ENCODE measurements at regions not wholly inside any gene's neighbourhood (a gene's known extent, or its start where the extent isn't known, plus 50 kb on each side); places are given as distances from the start of the nearest gene placed in this dataset.
"Not testable (repeated sequence)": the region's sequence is repeated elsewhere in the genome, so short reads cannot be mapped to it uniquely, and the experiment has no call there.

DNA sequence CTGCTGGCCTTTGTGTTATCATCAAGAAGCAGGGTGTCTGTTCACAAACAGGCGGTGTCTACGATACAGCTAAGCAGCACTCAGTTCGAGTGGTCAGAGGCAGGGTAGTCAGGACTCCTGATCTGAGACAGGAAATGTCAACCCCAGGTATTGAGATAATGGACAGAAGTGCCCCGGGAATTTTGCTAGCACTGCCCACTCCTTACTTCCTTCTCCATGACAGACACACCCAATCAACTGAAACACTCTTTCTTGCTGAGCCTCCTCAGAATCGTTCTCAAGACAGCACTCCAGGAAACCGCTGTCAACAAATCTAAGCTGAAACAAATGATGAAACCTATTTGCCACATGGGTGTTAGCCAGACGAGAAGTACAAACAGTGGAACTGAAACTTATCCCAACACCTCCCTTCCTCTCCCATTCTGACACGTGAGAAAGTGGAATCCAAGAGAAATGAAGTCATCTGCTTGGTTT, 109.3 kb downstream of the GTF2IRD2B start:
- DNase-seq (ENCODE audit: low read depth in 3 of 3): not testable (repeated sequence)

DNA sequence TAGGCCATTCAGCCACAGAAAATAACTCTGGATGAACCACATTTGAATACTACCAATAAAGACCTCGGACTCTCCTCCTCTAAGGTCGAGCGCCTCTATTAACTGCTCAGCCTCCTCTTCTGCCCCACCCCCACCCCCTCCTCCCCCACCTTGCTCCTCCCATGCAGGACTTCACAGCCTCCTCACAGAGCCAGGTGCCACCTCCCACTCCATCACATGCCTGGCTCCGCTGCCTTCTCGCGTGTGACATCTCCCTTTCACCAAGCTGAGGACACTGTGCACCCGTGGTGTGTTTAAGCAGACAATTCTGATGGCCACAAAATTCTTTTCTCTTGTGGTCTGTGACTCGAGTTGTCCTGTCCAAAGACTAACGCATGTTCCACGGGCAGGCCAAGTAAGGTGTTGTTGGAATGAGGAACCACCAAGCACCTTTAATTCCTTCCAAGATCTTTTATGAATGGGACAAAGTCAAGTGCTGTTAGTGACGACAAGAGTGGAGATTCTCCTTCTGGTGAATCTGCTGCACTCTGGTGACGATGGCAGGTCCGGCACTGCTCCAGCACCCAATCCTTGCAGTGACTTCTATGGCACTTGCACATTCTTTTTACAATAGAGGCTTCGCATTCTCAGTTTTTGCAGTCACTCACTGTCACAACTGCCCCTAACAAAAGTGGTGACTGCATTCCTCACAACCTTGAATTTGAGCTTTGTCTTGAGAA, 113.1 kb downstream of the GTF2IRD2B start:
- DNase-seq (ENCODE audit: low read depth in 3 of 3): not testable (repeated sequence)

DNA sequence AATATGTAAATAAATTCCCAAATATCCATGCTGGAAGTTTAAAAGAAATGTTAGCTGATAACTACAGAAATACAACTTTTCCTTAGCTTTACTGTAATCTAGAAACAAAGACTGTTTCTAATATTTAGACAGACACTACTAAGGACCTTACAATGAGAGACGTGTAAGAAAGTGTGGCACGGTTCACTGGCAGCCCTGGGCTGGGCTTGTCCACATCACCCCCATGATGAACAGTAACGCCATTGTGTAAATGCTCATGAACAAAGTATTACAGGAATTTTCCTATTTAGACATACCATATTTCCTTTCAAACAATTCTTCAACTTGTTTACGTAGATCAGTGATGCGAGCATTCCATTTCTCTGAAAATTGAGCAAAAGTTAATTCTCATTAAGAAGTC, 123.1 kb downstream of the GTF2IRD2B start:
- DNase-seq (ENCODE audit: low read depth in 3 of 3): not testable (repeated sequence)

DNA sequence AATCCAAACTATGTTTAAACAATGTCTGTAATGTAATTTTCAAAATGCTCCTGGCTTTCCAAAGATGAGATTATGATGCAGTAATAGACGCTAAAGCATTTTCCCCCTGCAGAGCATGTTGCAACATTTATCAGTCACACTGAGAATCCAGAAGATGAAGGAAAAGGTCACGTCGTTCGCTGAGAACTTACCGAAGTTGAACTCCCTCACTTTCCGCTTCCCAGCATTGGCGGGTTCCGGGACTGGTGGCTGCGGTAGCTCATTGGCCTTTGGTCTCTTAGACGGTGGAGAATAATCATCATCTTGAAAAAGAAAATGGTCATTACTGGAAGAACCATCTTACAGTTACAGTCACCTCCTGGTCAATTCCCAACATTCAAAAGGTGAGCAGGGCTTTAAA, 124.6 kb downstream of the GTF2IRD2B start:
- not testable (repeated sequence) for DNase-seq (ENCODE audit: low read depth in 3 of 3)

DNA sequence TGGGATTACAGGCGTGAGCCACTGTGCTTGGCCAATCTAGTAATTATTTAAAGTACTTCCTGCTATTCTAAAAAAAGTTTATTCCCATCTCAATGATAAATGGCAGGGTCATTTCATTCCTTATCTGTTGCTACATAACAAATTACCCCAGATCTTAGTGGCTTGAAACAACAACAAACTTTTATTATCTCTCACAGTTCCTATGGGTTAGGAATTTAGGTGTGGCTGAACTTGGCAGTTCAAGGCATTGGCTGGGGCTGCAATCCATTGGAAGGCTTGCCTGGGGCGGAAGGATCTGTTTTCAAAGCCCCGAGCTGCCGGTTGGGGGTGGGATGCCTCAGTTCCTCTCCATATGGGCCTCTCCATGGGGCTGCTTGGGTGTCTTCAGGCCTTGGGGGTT, 133.7 kb downstream of the GTF2IRD2B start:
- DNase-seq (ENCODE audit: low read depth in 3 of 3): not testable (repeated sequence)

DNA sequence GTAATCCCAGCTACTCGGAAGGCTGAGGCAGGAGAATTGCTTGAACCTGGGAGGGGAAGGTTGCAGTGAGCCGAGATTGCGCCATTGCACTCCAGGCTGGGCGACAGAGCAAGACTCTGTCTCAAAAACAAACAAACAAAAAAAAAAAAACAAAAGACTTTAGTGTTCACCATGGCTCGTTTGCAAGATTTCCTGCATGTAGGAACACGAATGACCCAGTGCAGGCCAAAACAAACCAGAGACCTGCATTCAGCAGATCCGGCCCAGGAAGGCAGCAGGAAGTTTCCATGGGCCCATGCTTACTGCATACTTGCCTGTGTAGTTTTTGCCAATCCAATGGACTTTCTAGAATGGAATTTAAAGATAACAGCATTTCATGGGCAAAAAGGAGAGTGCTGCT, 137.2 kb downstream of the GTF2IRD2B start:
- not testable (repeated sequence) for DNase-seq (ENCODE audit: low read depth in 3 of 3)

DNA sequence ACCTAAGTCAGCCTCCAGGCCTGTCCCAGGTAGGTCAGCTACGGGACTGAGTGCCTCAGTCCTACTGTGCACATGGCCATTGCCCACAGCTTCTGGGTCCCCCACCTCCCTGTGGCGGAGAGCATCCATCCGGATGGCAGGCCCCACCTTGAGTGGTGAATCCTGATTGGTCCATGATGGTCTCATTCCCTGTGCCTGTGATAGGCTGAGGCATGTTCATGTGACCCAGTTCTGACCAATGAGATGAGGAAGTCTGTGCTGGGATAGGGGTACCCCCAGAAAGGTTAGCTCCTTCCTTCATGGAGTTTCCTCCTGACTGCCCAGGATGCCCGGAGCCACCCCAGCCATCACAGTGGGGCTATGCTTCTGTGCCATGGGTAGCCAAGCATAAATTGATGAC, 138.2 kb downstream of the GTF2IRD2B start:
- DNase-seq (ENCODE audit: low read depth in 3 of 3): not testable (repeated sequence)

DNA sequence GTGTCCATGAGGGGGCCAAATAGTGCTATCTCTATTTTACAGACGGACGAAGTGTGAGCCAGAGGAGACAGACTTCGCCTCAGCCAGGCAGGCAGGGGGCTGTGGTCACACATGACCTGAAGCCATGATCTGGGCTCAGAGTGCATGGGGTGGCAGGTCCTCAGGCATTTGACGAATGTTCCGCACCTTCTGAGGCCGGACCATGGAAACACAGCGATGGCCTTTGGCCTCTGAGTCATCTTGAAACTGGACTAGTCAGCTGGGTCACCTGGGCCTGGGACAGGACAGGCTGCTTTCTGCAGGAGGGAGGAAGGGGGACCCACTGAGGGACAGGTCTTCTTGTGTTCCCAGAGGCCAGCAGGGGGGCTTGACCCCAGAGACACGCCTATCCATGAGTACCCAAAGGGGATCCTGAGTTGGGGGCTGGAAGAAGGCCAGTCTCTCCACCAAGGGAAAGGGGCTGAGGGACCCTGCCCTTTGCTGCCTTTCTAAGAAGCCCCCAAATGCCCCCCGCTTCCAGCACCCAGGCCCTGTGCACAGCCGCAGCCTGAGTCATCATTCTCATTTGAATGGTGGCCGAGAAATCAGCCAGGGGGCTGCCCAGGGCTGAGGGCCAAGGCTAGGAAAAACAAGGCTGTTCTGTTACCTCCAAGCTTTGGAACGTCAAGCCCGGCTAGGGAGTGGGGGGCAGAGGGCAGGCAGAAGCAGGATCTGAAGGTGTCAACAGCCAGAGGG, 142.9 kb downstream of the GTF2IRD2B start:
- not testable (repeated sequence) for DNase-seq (ENCODE audit: low read depth in 3 of 3)

DNA sequence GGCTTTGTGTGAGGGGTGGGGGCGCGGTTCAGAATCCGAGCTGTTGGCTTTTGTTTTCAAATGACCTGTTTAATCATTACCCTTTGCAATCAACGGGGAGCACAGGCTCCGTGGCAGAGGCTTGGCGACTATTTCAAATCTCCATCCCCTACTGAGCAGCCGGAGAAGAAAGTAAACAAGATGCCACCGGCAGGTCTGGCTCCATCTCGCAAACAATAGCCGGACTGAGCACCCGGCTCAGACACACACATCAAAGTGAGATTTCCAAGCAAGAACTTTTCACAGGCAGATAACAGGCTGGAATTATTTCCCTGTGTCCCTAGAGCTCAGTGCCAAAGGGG, 143.4 kb downstream of the GTF2IRD2B start:
- not testable (repeated sequence) for DNase-seq (ENCODE audit: low read depth in 3 of 3)

DNA sequence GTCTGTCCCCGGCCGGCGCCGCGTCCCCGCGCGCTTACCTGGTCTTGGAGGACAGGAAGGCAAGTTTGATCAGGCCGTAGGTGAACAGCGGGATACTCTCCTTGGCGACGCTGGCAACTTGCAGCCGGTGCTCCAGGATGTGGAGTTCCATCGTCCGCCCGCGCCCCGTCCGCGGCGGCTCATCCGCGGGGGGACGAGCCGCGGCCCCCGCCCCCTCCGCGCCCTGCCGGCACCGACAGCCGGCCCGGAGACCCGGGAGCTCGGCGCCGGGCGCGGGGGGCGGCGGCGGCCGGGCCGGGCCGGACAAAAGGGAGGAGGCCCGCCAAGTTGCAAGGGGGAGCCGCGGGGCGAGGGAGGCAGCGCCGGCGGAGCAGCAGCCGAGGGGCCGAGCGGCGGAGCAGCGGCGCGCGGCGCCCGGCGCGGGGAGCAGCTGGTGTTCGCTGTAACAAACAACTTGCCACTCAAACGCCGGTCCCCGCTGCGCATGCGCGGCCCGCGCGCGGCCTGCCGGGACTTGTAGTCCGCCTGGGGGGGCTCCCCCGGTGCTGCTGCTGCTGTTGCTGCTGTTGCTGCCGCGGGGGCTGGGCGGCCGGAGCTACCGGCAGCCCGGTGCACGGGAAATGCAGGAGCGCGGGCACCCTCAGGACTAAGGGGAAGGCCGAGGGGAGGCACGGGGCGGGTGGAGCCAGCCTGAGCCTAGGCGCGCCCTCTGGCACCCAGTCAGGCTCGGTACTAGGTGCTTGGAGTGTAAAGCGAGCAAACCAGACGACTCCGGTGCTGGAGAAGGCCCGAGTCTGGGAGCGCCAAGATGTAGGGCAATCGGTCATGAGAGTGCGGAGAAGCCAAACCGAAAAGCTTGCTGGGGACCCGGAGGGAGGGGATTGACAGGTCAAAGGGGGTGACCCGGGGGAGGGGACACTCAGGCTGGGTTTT, 145.1 kb downstream of the GTF2IRD2B start:
- peak in 2 of 3 experiments; percentile 17 to 44 for DNase-seq (ENCODE audit: low read depth in 3 of 3)

DNA sequence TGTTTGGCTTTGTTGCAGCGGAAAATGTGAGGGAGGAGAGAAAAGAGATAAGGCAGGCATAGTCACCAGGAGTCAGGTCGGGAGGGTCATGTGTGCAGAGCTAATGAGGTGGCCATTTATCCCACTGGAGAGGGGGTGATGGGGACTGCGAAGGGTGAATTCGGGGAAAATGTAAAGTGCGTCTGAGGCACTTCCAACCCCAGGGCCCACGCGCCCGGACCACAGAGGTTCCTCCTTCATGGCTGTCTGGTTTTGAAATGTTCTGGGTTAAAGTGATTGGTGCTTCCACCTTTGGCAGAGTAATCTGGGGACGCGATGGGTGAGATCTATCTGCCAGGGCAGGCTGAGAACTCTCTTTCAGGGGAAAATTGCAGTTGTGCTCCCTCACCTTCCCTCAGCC, 145.9 kb downstream of the GTF2IRD2B start:
- not testable (repeated sequence) for DNase-seq (ENCODE audit: low read depth in 3 of 3)

DNA sequence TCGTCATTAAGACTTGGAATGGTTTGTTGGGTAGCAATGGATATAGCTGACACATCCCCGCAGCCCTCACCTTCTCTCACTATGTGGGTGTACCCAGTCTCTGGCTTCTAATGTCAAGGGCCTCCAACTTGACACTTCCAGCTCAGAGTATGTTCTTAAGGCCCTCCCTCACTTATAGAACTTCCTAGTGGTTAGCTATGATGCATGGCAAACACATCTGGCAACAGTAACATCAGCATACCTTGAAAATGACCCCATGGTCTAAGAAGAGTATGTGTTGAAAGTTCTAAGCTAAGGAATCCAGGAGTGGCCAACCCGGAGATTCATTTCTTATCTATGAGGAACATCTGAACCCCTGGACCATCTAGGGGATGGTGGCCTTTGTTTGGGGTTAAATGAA, 151.2 kb downstream of the GTF2IRD2B start:
- DNase-seq (ENCODE audit: low read depth in 3 of 3): not testable (repeated sequence)

DNA sequence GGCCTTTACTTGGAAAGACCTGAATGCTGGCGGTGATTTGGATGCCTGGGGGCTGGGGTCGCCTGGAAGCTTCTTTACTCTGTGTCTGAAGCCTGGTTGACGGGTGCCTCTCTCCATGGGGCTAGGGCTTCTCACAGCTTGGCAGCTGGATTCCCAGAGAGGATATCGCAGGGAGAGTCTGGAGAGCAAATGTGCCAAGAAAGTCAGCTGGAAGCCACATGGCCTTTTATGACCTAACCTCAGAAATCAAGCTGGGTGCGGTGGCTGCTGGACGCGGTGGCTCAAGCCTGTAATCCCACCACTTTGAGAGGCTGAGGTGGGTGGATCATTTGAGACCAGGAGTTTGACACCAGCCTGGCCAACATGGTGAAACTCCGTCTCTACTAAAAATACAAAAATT, 147.2 kb upstream of the TRIM73 start:
- DNase-seq (ENCODE audit: low read depth in 3 of 3): not testable (repeated sequence)

DNA sequence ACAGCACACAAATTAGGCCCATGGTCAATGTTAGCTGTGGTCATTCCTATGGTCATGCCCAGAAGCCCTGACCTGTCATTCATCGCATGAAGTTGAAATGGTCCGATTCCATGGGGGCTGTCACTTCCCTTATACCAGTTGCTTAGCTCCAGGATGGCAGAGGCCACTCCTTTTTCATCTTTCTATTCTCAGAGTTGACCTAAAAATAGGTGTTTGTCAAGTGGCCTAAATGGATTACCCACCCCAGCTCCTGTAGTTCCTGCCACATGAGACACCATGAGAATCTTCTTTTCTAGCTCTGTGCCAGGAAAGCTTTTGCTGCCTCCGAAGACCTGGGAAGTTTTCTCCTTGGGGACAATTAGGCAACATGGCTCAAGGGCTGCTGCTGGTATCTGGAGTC, 141.2 kb upstream of the TRIM73 start:
- DNase-seq (ENCODE audit: low read depth in 3 of 3): not testable (repeated sequence)

DNA sequence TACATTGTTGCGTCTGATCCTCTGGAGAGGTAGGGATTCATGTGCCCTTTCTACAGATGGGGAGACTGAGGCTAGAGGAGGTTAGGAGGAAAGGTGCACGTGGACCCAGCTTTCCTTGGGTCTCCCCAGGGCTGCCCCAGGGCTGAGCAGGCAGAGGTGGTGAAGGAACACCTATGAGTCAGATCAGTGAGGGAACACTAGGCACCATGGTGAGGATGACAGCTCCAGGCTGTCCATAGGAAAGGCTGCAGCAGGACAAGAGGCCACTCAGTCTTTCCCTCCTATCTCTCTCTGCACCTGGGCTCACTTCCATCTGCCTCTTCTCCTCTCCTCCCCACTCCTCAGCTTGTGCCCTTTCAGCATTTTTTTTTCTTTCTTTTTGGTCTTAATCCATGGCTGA, 138.0 kb upstream of the TRIM73 start:
- not testable (repeated sequence) for DNase-seq (ENCODE audit: low read depth in 3 of 3)

DNA sequence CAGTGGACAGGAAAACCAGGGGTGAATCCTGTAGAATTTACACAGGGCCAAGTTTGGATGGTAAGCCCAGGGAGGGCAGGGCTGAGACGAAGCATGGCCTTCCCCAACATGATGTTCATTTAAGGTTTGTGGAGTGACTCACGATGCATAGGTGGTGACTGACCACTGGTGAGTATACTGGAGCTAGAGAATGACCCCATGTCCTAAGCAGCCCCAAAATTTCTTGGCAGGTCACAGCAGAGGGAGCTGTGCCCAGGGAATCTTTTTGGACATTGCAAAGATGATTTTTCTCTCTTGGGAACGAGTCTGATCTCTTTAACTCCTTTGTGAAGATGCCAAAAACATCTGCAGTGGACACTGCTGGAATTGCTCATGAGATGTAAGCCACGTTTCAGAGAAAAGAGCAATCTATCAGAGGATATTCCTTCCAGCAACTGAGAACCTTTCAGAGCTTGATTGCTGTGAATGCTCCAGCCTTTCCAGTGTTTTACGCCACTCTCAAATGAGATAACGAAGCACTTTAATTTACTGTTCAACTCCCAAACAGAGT, 135.9 kb upstream of the TRIM73 start:
- DNase-seq (ENCODE audit: low read depth in 3 of 3): not testable (repeated sequence)

DNA sequence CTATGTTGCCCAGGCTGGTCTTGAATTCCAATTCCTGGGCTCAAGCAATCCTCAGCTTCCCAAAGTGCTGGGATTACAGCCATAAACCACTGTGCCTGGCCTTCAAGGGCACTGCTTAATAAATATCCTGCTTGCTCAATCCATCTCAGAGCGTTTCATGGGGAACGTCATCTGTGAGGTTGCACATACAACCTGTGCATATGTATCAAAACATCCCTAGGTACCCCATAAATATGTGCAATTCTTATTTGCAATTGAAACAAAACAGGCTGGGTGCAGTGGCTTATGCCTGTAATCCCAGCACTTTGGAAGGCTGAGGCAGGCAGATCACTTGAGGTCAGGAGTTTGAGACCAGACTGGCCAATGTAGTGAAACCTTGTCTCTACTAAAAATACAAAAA, 133.8 kb upstream of the TRIM73 start:
- not testable (repeated sequence) for DNase-seq (ENCODE audit: low read depth in 3 of 3)

DNA sequence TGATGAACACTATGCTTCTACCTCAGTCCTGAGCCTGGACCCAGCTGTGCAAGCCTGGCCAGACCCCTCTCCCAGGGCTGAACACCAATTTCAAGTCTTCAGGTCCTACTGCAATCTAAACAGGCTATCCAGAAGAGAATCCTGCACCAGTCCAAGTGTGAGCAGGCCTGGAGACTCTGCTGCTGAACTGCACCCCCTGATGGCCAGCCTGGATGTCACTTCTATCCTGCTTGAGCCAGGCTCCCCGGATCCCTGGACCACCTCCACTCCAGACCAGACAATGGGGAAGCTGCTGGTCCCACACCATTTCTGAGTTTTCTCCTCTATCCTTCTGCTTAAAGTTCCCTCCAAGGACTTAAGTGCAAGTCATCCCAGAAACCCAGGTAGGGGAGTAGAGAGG, 127.3 kb upstream of the TRIM73 start:
- not testable (repeated sequence) for DNase-seq (ENCODE audit: low read depth in 3 of 3)

DNA sequence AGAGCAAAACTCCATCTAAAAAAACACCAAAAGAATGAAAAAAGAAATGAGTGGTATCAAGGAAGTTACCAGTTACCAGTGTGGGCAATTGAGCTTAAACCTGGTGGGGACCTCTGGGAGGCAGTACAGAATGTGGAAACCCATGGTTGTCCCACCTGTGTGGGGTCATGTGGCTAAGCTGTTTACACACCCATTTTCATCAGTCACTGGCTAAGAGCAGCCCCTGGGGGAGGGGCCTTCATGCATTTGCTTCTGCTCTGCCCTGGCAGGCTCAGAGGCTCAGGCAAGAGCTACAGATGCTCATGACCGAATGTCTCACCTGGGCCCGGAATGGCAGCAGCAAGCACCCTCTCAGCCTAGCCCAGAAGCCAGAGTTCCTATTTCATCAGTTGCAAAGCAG, 126.3 kb upstream of the TRIM73 start:
- DNase-seq (ENCODE audit: low read depth in 3 of 3): not testable (repeated sequence)

DNA sequence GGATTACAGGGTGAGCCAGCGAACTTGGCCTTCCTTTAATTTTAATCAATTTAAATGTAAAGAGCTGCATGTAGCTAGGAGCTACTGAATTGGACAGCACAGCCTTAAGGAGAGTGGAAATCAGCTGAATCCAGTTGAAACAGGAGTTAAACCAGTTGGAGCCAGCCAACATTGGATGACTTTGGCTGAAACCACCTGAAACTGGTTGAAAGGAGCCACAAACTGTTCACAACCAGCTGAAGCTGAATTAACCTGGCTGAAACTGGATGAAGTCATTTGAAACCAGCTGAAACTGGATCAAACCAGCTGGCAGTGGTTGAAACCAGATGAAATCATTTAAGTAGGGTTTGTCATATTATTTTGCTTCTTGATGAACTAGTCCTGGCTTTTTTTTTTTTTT, 121.3 kb upstream of the TRIM73 start:
- DNase-seq (ENCODE audit: low read depth in 3 of 3): not testable (repeated sequence)

Measured in stimulated activated CD4-positive, alpha-beta T cell treated with anti-CD3 and anti-CD28 coated beads, TNF-alpha, amount 100 ng/mL, for 24 hours (primary cell).